Keratinocyte (primary cell): ENCODE measurements at regions not wholly inside any gene's neighbourhood (a gene's known extent, or its start where the extent isn't known, plus 50 kb on each side); places are given as distances from the start of the nearest gene placed in this dataset.
"Not testable (repeated sequence)": the region's sequence is repeated elsewhere in the genome, so short reads cannot be mapped to it uniquely, and the experiment has no call there.

Experiments used
- DNase-seq: peaks from one replicate; pipeline ENCODE4 v3.0.0-alpha.2; 2011; ENCODE audit warnings: low read depth, missing footprints, low spot score
- FAIRE-seq: peaks from 2 replicates; lab custom pipeline; 2011; peaks lifted over from hg19 to GRCh38; lab: Jason Lieb, UNC
- H2AFZ ChIP-seq: 2 replicates; pipeline ENCODE4 v1.6.0; 2012; ENCODE audit warnings: low read length, control low read depth, inconsistent platforms; ENCODE audit not compliant: control insufficient read depth
- H3K27ac ChIP-seq: 2 replicates; pipeline ENCODE4 v1.5.1; 2011; ENCODE audit warnings: low read length; ENCODE audit not compliant: control insufficient read depth, insufficient read depth
- H3K27me3 ChIP-seq: 3 replicates; pipeline ENCODE4 v1.6.0; 2011; ENCODE audit warnings: low read length; ENCODE audit not compliant: control insufficient read depth, insufficient read depth; ENCODE audit errors: extremely low read depth
- H3K36me3 ChIP-seq, 2 experiments: 2 replicates in 1 of 2; 3 replicates in 1 of 2; pipeline ENCODE4 v1.5.1; 2011; ENCODE audit warnings: low read length in 2 of 2, mild to moderate bottlenecking in 1 of 2; ENCODE audit not compliant: control insufficient read depth in 2 of 2, insufficient read depth in 2 of 2; ENCODE audit errors: extremely low read depth in 1 of 2
- H3K4me1 ChIP-seq: 3 replicates; pipeline ENCODE4 v1.5.1; 2011; ENCODE audit warnings: low read length; ENCODE audit not compliant: control insufficient read depth, insufficient read depth; ENCODE audit errors: extremely low read depth
- H3K4me2 ChIP-seq: 3 replicates; pipeline ENCODE4 v1.6.0; 2011; ENCODE audit warnings: low read depth, low read length; ENCODE audit not compliant: control insufficient read depth, insufficient read depth; ENCODE audit errors: extremely low read depth
- H3K4me3 ChIP-seq, 3 experiments: fragments of 200-600 bp in 1 of 3; sonication (generic) in 1 of 3; 2 replicates in 2 of 3; 3 replicates in 1 of 3; pipeline ENCODE4 v1.5.1; 2011 to 2016; ENCODE audit warnings: low read length in 3 of 3, mild to moderate bottlenecking in 3 of 3, control low read depth in 2 of 3, inconsistent platforms in 1 of 3, low read depth in 1 of 3, mixed read lengths in 1 of 3, mixed run types in 1 of 3, moderate library complexity in 1 of 3; ENCODE audit not compliant: control insufficient read depth in 2 of 3, insufficient read depth in 2 of 3; ENCODE audit errors: extremely low read depth in 1 of 3
- H3K79me2 ChIP-seq: 2 replicates; pipeline ENCODE4 v1.6.0; 2012; ENCODE audit warnings: low read length; ENCODE audit not compliant: control insufficient read depth, insufficient read depth
- H3K9ac ChIP-seq: 3 replicates; pipeline ENCODE4 v1.6.0; 2011; ENCODE audit warnings: low read length; ENCODE audit not compliant: control insufficient read depth, insufficient read depth; ENCODE audit errors: extremely low read depth
- H3K9me1 ChIP-seq: 3 replicates; pipeline ENCODE4 v1.6.0; 2011; ENCODE audit warnings: low read length; ENCODE audit not compliant: control insufficient read depth, insufficient read depth; ENCODE audit errors: extremely low read depth
- H3K9me3 ChIP-seq: 2 replicates; pipeline ENCODE4 v1.5.1; 2012; ENCODE audit warnings: low read depth, low read length; ENCODE audit not compliant: control insufficient read depth
- H4K20me1 ChIP-seq: 3 replicates; pipeline ENCODE4 v1.6.0; 2011; ENCODE audit warnings: low read length; ENCODE audit not compliant: control insufficient read depth, insufficient read depth; ENCODE audit errors: extremely low read depth
- dilution Hi-C: fragments of 300-500 bp; cut with MboI; formaldehyde crosslinking; loops from one replicate; pipeline ENCODE4 v1.7.0; 2020; ENCODE audit warnings: low sequenced_read_pairs; ENCODE audit not compliant: extremely low pct_ligation_motif_present

DNA sequence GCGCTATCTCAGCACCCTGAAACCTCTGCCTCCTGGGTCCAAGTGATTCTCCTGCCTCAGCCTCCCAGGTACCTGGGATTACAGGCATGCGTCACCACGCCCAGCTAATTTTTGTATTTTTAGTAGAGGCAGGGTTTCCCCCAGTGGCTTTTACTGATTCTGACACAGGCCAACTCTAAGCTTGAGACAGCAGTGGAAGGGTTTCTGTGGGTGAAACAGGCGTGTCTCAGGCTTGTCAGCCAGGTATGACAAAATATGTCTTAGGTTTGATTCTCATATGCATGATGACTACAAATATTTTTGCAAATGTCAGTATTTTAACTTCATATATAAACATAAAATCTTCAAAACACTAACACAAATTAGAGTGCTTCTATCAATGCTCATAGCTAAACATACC is 952.8 kb upstream of the CDH18 start:
- H3K27me3 ChIP-seq, FAIRE-seq, H3K4me1 ChIP-seq, H3K9me1 ChIP-seq, H3K4me3 ChIP-seq, H3K36me3 ChIP-seq, dilution Hi-C loops, H3K4me2 ChIP-seq, H3K27ac ChIP-seq, H2AFZ ChIP-seq, H4K20me1 ChIP-seq, H3K79me2 ChIP-seq, DNase-seq, H3K9me3 ChIP-seq, H3K9ac ChIP-seq: not testable (repeated sequence)

DNA sequence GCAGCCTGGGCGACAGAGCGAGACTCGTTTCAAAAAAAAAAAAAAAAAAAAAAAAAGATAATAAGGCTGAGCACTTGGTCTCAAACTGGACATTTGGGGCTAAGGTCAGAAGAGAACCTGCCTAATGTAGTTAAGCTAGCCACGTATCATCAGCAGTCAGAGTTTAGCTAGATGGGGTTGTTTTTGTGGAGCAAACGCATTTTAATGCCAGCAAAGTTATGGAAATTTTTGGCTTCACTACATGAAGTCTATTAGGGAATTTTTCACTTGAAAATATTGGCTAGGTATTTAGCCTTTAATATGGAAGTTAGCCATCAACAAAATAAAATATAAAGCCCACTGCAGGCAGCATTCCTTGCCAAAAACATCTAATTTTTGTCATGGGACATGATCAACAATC is 902.9 kb upstream of the CDH18 start:
- DNase-seq, H3K27me3 ChIP-seq, dilution Hi-C loops, H3K4me2 ChIP-seq, H3K4me1 ChIP-seq, H3K27ac ChIP-seq, H3K36me3 ChIP-seq, H3K9me3 ChIP-seq, H3K79me2 ChIP-seq, FAIRE-seq, H4K20me1 ChIP-seq, H3K9ac ChIP-seq, H3K9me1 ChIP-seq, H3K4me3 ChIP-seq, H2AFZ ChIP-seq: not testable (repeated sequence)

DNA sequence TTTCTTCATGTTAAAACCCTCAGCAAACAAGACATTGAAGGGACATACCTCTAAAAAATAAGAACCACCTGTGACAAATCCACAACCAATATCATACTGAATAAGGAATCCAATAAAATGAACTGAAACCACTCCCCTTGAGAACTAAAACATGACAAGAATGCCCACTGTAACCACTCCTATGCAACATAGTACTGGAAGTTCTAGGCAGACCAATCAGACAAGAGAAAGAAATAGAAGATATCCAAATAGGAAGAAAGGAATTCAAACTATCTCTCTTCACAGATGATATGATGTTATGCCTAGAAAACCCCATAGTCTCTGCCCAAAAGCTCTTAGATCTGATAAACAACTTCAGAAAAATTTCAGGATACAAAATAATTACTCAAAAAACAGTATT is 887.7 kb upstream of the CDH18 start:
- H3K27me3 ChIP-seq, H3K4me3 ChIP-seq, DNase-seq, dilution Hi-C loops, H3K9ac ChIP-seq, H3K9me1 ChIP-seq, H2AFZ ChIP-seq, H3K4me2 ChIP-seq, H3K9me3 ChIP-seq, H3K36me3 ChIP-seq, H3K4me1 ChIP-seq, H3K79me2 ChIP-seq, H4K20me1 ChIP-seq, H3K27ac ChIP-seq: not testable (repeated sequence)
- FAIRE-seq = peak; percentile 53

DNA sequence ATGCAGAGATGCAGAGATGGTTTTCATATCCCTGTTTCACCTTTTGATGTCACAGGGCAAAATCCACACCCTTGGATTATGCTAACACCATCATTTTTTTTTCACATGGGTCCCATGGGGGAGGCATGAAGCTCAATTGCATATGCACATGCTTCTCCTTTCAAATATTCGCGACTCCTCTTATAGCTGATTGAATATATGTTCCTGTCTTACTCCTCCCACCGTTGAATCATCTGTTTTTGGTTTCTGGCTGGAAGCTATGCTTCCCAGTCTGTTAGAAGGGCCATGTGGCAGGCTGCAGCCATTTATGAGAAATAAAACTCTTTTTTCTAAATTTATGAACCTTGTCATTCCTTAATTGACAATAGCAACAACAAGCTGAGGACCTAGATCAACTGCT is 877.9 kb upstream of the CDH18 start:
- FAIRE-seq, H2AFZ ChIP-seq, H3K9ac ChIP-seq, H3K27ac ChIP-seq, dilution Hi-C loops, H3K79me2 ChIP-seq, H4K20me1 ChIP-seq, H3K36me3 ChIP-seq, H3K4me3 ChIP-seq, DNase-seq, H3K4me1 ChIP-seq, H3K9me1 ChIP-seq, H3K4me2 ChIP-seq, H3K9me3 ChIP-seq, H3K27me3 ChIP-seq: not testable (repeated sequence)
